ENCODE measurements at regions not wholly inside any gene's neighbourhood (a gene's known extent, or its start where the extent isn't known, plus 50 kb on each side); places are given as distances from the start of the nearest gene placed in this dataset.

GRCh38 chr7:130840599-130840998 lies 106.6 kb upstream of the KLF14 start:
- Histone ChIP-seq H3K9me3 (ENCODE audit: insufficient read depth, low read length, severe bottlenecking) (no peaks in the 10 kb centered on the region), H3K4me3 (ENCODE audit: low read depth in 1 of 2, low read length in 2 of 2) (no peak overlapping the region), H3K27me3 (ENCODE audit: insufficient read depth, low read length, poor library complexity) (peaks cover 7% of the 10 kb centered on the region), H3K4me1 (ENCODE audit: insufficient read depth, low read length) (peaks cover 9% of the 10 kb centered on the region), H3K9ac (ENCODE audit: low read depth, low read length) (no peak overlapping the region), H4K20me1 (ENCODE audit: insufficient read depth, low read length) (no peaks in the 10 kb centered on the region), H3K79me2 (ENCODE audit: insufficient read depth, low read length) (no peaks in the 10 kb centered on the region), H3K27ac (ENCODE audit: low read length) (no peak overlapping the region), H3K36me3 (ENCODE audit: insufficient read depth, low read length) (no peaks in the 10 kb centered on the region), H2AFZ (ENCODE audit: low read depth, low read length) (no peak overlapping the region), H3K4me2 (ENCODE audit: insufficient read depth, low read length) (no peak overlapping the region)
- no peak for ATAC-seq (ENCODE audit: insufficient read depth, low read depth)
- no peak for DNase-seq
- TF ChIP-seq CTCF (IDR thresholded peaks at IDR 0.05; ENCODE audit: borderline replicate concordance, extremely low read depth, low read length, poor library complexity, severe bottlenecking) (no peak), EZH2 (IDR thresholded peaks at IDR 0.05; ENCODE audit: borderline replicate concordance, low read depth, low read length, severe bottlenecking) (no peak)

GRCh38 chr7:130841416-130841815 lies 107.4 kb upstream of the KLF14 start:
- H3K4me2 ChIP-seq (ENCODE audit: insufficient read depth, low read length) = no peak overlapping the region
- H3K27me3 ChIP-seq (ENCODE audit: insufficient read depth, low read length, poor library complexity) = no peaks in the 10 kb centered on the region
- no peaks in the 10 kb centered on the region for H3K9me3 ChIP-seq (ENCODE audit: insufficient read depth, low read length, severe bottlenecking)
- no peak overlapping the region for H3K27ac ChIP-seq (ENCODE audit: low read length)
- no peaks in the 10 kb centered on the region for H3K79me2 ChIP-seq (ENCODE audit: insufficient read depth, low read length)
- TF ChIP-seq EZH2 (IDR thresholded peaks at IDR 0.05; ENCODE audit: borderline replicate concordance, low read depth, low read length, severe bottlenecking) (no peak), CTCF (IDR thresholded peaks at IDR 0.05; ENCODE audit: borderline replicate concordance, extremely low read depth, low read length, poor library complexity, severe bottlenecking) (no peak)
- DNase-seq (peak; percentile 47), ATAC-seq (ENCODE audit: insufficient read depth, low read depth) (peak; percentile 74)
- no peaks in the 10 kb centered on the region for H4K20me1 ChIP-seq (ENCODE audit: insufficient read depth, low read length)
- peaks cover 9% of the 10 kb centered on the region for H3K4me1 ChIP-seq (ENCODE audit: insufficient read depth, low read length)
- no peaks in the 10 kb centered on the region for H3K36me3 ChIP-seq (ENCODE audit: insufficient read depth, low read length)
- H2AFZ ChIP-seq (ENCODE audit: low read depth, low read length) = no peak overlapping the region
- H3K9ac ChIP-seq (ENCODE audit: low read depth, low read length) = no peak overlapping the region
- no peak overlapping the region for H3K4me3 ChIP-seq (ENCODE audit: low read depth in 1 of 2, low read length in 2 of 2)

- Histone ChIP-seq H3K9ac (ENCODE audit: low read depth, low read length) (no peak overlapping the region), H3K36me3 (ENCODE audit: insufficient read depth, low read length) (no peaks in the 10 kb centered on the region), H4K20me1 (ENCODE audit: insufficient read depth, low read length) (no peaks in the 10 kb centered on the region), H2AFZ (ENCODE audit: low read depth, low read length) (no peak overlapping the region), H3K4me2 (ENCODE audit: insufficient read depth, low read length) (no peak overlapping the region), H3K27me3 (ENCODE audit: insufficient read depth, low read length, poor library complexity) (no peaks in the 10 kb centered on the region), H3K4me1 (ENCODE audit: insufficient read depth, low read length) (peaks cover 9% of the 10 kb centered on the region), H3K27ac (ENCODE audit: low read length) (no peak overlapping the region), H3K9me3 (ENCODE audit: insufficient read depth, low read length, severe bottlenecking) (no peaks in the 10 kb centered on the region), H3K79me2 (ENCODE audit: insufficient read depth, low read length) (no peaks in the 10 kb centered on the region), H3K4me3 (ENCODE audit: low read depth in 1 of 2, low read length in 2 of 2) (no peak overlapping the region)
- ATAC-seq (ENCODE audit: insufficient read depth, low read depth) = no peak
- DNase-seq = no peak
- TF ChIP-seq EZH2 (IDR thresholded peaks at IDR 0.05; ENCODE audit: borderline replicate concordance, low read depth, low read length, severe bottlenecking) = no peak
- TF ChIP-seq CTCF (IDR thresholded peaks at IDR 0.05; ENCODE audit: borderline replicate concordance, extremely low read depth, low read length, poor library complexity, severe bottlenecking) = no peak
These were observed 109.7 kb upstream of the KLF14 start for GRCh38 chr7:130843703-130844102.
